K562 (cell line): ENCODE measurements at regions not wholly inside any gene's neighbourhood (a gene's known extent, or its start where the extent isn't known, plus 50 kb on each side); places are given as distances from the start of the nearest gene placed in this dataset.

Source experiments
- ATAC-seq: fragments of 200-7000 bp; cut with Tn5 transposase; 3 replicates; pipeline ENCODE4 v1.9.1; 2020; ENCODE audit warnings: moderate library complexity
- BruUV-seq: library from RNA; stranded (reverse); fragments of 400-500 nt; replicated peaks from 2 replicates; lab custom pipeline; 2021; lab: Mats Ljungman, UMichigan
- CTCF ChIA-PET: fragments of 300-600 bp; formaldehyde crosslinking; extraction: SDS; loops from one replicate; lab custom pipeline; 2021; ENCODE audit warnings: low intra/inter-chr PET ratio; lab: Yijun Ruan, JAX
- POLR2A ChIA-PET: fragments of 300-600, 350-650 bp; sonication (Branson Sonifier 250); formaldehyde crosslinking; extraction: SDS; loops from one replicate; lab custom pipeline; 2021; ENCODE audit warnings: antibody characterized with exemption, inconsistent platforms; lab: Yijun Ruan, JAX
- DNase-seq, 4 experiments: peaks; one replicate each; pipeline versions ENCODE4 v3.0.0 to v3.0.0-alpha.2; 2011 to 2018; ENCODE audit warnings: low spot score in 3 of 4, mixed read lengths in 3 of 4; ENCODE audit errors: extremely low read depth in 1 of 4
- FAIRE-seq: peaks from 2 replicates; lab custom pipeline; 2011; peaks lifted over from hg19 to GRCh38; lab: Jason Lieb, UNC
- H2AFZ ChIP-seq: 2 replicates; pipeline ENCODE4 v1.6.0; 2011; ENCODE audit warnings: low read depth, low read length, control low read depth, inconsistent platforms
- H3K27ac ChIP-seq: fragments of 200-600 bp; 3 replicates; pipeline ENCODE4 v1.8.0; 2011; ENCODE audit warnings: low read depth, mild to moderate bottlenecking, control low read depth, inconsistent platforms, low read length, moderate library complexity, mixed read lengths; ENCODE audit errors: extremely low read depth
- H3K27me3 ChIP-seq, 2 experiments: fragments of 300-600 bp in 1 of 2; 2 replicates in 1 of 2; 3 replicates in 1 of 2; pipeline versions ENCODE4 v1.6.0 to v1.8.0; 2011; ENCODE audit warnings: inconsistent platforms in 2 of 2, low read length in 2 of 2, mild to moderate bottlenecking in 1 of 2, mixed read lengths in 1 of 2, moderate library complexity in 1 of 2; ENCODE audit not compliant: control insufficient read depth in 2 of 2, insufficient read depth in 2 of 2
- H3K36me3 ChIP-seq: fragments of 300-600 bp; 3 replicates; pipeline ENCODE4 v1.8.0; 2011; ENCODE audit warnings: mild to moderate bottlenecking, low read length, inconsistent platforms; ENCODE audit not compliant: control insufficient read depth, insufficient read depth
- H3K4me1 ChIP-seq, 2 experiments: fragments of 200-600 bp in 1 of 2; replicated peaks in 1 of 2; 2 replicates in 1 of 2; 3 replicates in 1 of 2; pipeline versions ENCODE4 v1.5.1 to v1.8.0; 2011; ENCODE audit warnings: inconsistent platforms in 2 of 2, low read length in 2 of 2, mild to moderate bottlenecking in 1 of 2, mixed read lengths in 1 of 2, moderate library complexity in 1 of 2; ENCODE audit not compliant: control insufficient read depth in 2 of 2, insufficient read depth in 2 of 2
- H3K4me2 ChIP-seq: 2 replicates; pipeline ENCODE4 v1.6.1; 2011; ENCODE audit warnings: low read length, control low read depth, inconsistent platforms, mixed read lengths; ENCODE audit not compliant: insufficient read depth
- H3K4me3 ChIP-seq: fragments of 200-600 bp; sonication (generic), shearing (Covaris generic); 2 replicates; pipeline ENCODE4 v1.5.1; 2016; ENCODE audit warnings: control low read depth, inconsistent platforms
- H3K79me2 ChIP-seq: fragments of 200-600 bp; 3 replicates; pipeline ENCODE4 v1.8.0; 2011; ENCODE audit warnings: low read length, inconsistent platforms; ENCODE audit not compliant: control insufficient read depth, insufficient read depth
- H3K9ac ChIP-seq, 2 experiments: 2 replicates each; pipeline versions ENCODE4 v1.6.0 to v1.6.1; 2011; ENCODE audit warnings: low read depth in 2 of 2, low read length in 2 of 2, control low read depth in 1 of 2, inconsistent platforms in 1 of 2, mild to moderate bottlenecking in 1 of 2, mixed read lengths in 1 of 2; ENCODE audit not compliant: insufficient read depth in 1 of 2
- H3K9me1 ChIP-seq: one replicate; pipeline ENCODE4 v1.6.0; 2011; ENCODE audit warnings: inconsistent platforms, mild to moderate bottlenecking, low read length, moderate library complexity; ENCODE audit not compliant: control insufficient read depth, insufficient read depth
- H3K9me3 ChIP-seq: replicated peaks from 2 replicates; pipeline ENCODE4 v1.5.1; 2011; ENCODE audit warnings: low read depth, low read length, inconsistent platforms; ENCODE audit not compliant: control insufficient read depth, insufficient read depth
- H4K20me1 ChIP-seq: replicated peaks from 2 replicates; pipeline ENCODE4 v1.6.1; 2011; ENCODE audit warnings: low read length, inconsistent platforms, mixed read lengths; ENCODE audit not compliant: control insufficient read depth, insufficient read depth
- C11orf30 ChIP-seq: fragments of 450-650 bp; IDR thresholded peaks from 2 replicates; pipeline ENCODE4 v1.6.1; 2016; ENCODE audit warnings: low read depth, mild to moderate bottlenecking
- KDM4B ChIP-seq, 2 experiments: fragments of 450-650 bp in 1 of 2; sonication (generic) in 1 of 2; IDR thresholded peaks; 2 replicates each; pipeline ENCODE4 v1.6.1; 2016 to 2017; ENCODE audit warnings: borderline replicate concordance in 2 of 2, antibody characterized with exemption in 1 of 2, low read depth in 1 of 2, mild to moderate bottlenecking in 1 of 2
- KLF16 ChIP-seq: IDR thresholded peaks from 2 replicates; pipeline ENCODE4 v1.6.1; 2016; ENCODE audit warnings: antibody characterized with exemption
- MAFG ChIP-seq: fragments of 450-650 bp; conservative IDR thresholded peaks from 2 replicates; pipeline ENCODE4 v1.6.1; 2016; ENCODE audit warnings: missing genetic modification characterization, missing compliant biosample characterization
- RBM34 ChIP-seq: fragments of 200-400 bp; formaldehyde crosslinking; IDR thresholded peaks from 2 replicates; pipeline ENCODE4 v1.6.1; 2018; ENCODE audit warnings: low read length, borderline replicate concordance; ENCODE audit not compliant: insufficient read depth
- SMARCA5 ChIP-seq: fragments of 450-650 bp; IDR thresholded peaks from 2 replicates; pipeline ENCODE4 v1.6.1; 2016
- SMARCE1 ChIP-seq: fragments of 450-650 bp; IDR thresholded peaks from 2 replicates; pipeline ENCODE4 v1.7.1; 2016; ENCODE audit warnings: mild to moderate bottlenecking
- SP1 ChIP-seq: sonication (generic); formaldehyde crosslinking; IDR thresholded peaks from 2 replicates; pipeline ENCODE4 v1.8.1; 2022; ENCODE audit warnings: mild to moderate bottlenecking, missing genetic modification reagents
- THRB ChIP-seq: fragments of 450-650 bp; formaldehyde crosslinking; conservative IDR thresholded peaks from 2 replicates; pipeline ENCODE4 v1.4.0; 2022; ENCODE audit warnings: mild to moderate bottlenecking, missing genetic modification characterization
- ZMIZ1 ChIP-seq, 2 experiments: fragments of 150-350 bp in 1 of 2; IDR thresholded peaks; 2 replicates each; pipeline ENCODE4 v1.6.1; 2012 to 2016; ENCODE audit warnings: low read depth in 2 of 2, low read length in 2 of 2, mild to moderate bottlenecking in 1 of 2, moderate library complexity in 1 of 2
- ZNF232 ChIP-seq: sonication (generic); formaldehyde crosslinking; IDR thresholded peaks from 2 replicates; pipeline ENCODE4 v1.8.0; 2022; ENCODE audit warnings: mild to moderate bottlenecking, missing genetic modification reagents
- ZNF395 ChIP-seq: fragments of 200-800 bp; sonication (Bioruptor generic); IDR thresholded peaks from 2 replicates; pipeline ENCODE4 v1.6.1; 2017; ENCODE audit warnings: missing genetic modification characterization, missing compliant biosample characterization
- ZNF695 ChIP-seq: fragments of 450-650 bp; formaldehyde crosslinking; IDR thresholded peaks from 2 replicates; pipeline ENCODE4 v1.4.0; 2020; ENCODE audit warnings: mild to moderate bottlenecking, moderate library complexity
- ZNF778 ChIP-seq: fragments of 450-650 bp; formaldehyde crosslinking; IDR thresholded peaks from 2 replicates; pipeline ENCODE4 v1.4.0; 2020; ENCODE audit warnings: mild to moderate bottlenecking, moderate library complexity
- WGBS: fragments of 100-300 bp; shearing (Covaris generic); methylation state at CpG from one replicate; pipeline ENCODE4 v1.1.6; 2016; ENCODE audit warnings: low coverage, mixed read lengths; ENCODE audit not compliant: insufficient coverage; ENCODE audit errors: missing lambda C conversion rate; 5-methylcytosine and 5-hydroxymethylcytosine counted together
- in situ Hi-C: fragments of 300-500 bp; cut with MboI; formaldehyde crosslinking; loops from 4 replicates; pipeline ENCODE4 v1.15.0; 2018; ENCODE audit warnings: inconsistent platforms, mixed read lengths
- intact Hi-C: fragments of 100-400 bp; cut with micrococcal nuclease; formaldehyde crosslinking; loops from 2 replicates; pipeline ENCODE4 v1.14.2; 2022

GRCh38 chr4:189765736-189766135 lies 174.9 kb upstream of the FRG1 start:
- no peak for FAIRE-seq

More at GRCh38 chr4:189765736-189766135, 174.9 kb upstream of the FRG1 start:
- Histone ChIP-seq H3K9ac (no peak overlapping the region), H3K79me2 (no peaks in the 10 kb centered on the region), H3K27me3 (no peaks in the 10 kb centered on the region), H2AFZ (no peak overlapping the region), H3K9me3 (no peaks in the 10 kb centered on the region), H3K4me1 (no peaks in the 10 kb centered on the region), H3K36me3 (no peaks in the 10 kb centered on the region), H3K4me2 (no peak overlapping the region), H4K20me1 (no peaks in the 10 kb centered on the region), H3K9me1 (no peaks in the 10 kb centered on the region), H3K4me3 (no peak overlapping the region), H3K27ac (no peak overlapping the region)
- WGBS = 0% methylated on average over 6 of the region's 6 CpGs
- ChIA-PET POLR2A (no interaction called here), CTCF (no interaction called here)
- ATAC-seq = no peak
- intact Hi-C loops (no loop called here), in situ Hi-C loops (no loop called here)
- DNase-seq = no peak
- no peak for TF ChIP-seq THRB
- no peak for TF ChIP-seq C11orf30
- TF ChIP-seq ZNF232 (CRISPR knock-in tag) = no peak
- no peak for TF ChIP-seq SMARCE1
- TF ChIP-seq ZNF395 (CRISPR knock-in tag) = no peak
- no peak for TF ChIP-seq MAFG
- TF ChIP-seq ZNF778 (CRISPR knock-in tag) = no peak
- no peak for TF ChIP-seq ZMIZ1 (IDR thresholded peaks at IDR 0.05; ENCODE audit: low read depth in 2 of 2, low read length in 2 of 2)
- no peak for TF ChIP-seq SMARCA5
- no peak for TF ChIP-seq KDM4B (IDR thresholded peaks at IDR 0.05; ENCODE audit: borderline replicate concordance in 2 of 2, low read depth in 1 of 2)
- no peak for TF ChIP-seq RBM34
- TF ChIP-seq ZNF695 (CRISPR knock-in tag) = no peak
- TF ChIP-seq SP1 = no peak
- no peak for TF ChIP-seq KLF16
- no TSS peak for BruUV-seq
